ENCODE measurements at regions not wholly inside any gene's neighbourhood (a gene's known extent, or its start where the extent isn't known, plus 50 kb on each side); places are given as distances from the start of the nearest gene placed in this dataset.
A peak's percentile ranks its signal among the peaks of the same experiment; 100 is the strongest.

DNA sequence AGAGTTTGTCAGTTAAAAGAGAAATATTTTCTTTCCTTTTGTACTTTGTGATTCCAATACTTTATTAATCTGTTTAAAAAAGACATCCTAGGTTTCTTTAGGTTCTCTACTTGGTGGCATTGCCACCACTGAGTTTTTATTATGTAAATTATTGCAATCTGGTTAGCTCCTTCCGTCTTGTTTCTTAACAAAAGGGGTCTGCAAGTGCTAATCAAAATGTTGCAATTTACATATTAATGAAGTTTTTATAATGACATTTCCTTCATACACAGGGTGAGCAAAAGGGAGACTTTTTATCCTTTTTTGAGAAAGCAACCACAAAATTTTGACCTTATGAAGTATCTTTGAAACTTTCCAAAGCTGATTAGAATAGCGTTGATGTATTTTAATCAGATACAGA, 1307.3 kb downstream of the ROBO2 start:
- TF ChIP-seq, protein P1, sequence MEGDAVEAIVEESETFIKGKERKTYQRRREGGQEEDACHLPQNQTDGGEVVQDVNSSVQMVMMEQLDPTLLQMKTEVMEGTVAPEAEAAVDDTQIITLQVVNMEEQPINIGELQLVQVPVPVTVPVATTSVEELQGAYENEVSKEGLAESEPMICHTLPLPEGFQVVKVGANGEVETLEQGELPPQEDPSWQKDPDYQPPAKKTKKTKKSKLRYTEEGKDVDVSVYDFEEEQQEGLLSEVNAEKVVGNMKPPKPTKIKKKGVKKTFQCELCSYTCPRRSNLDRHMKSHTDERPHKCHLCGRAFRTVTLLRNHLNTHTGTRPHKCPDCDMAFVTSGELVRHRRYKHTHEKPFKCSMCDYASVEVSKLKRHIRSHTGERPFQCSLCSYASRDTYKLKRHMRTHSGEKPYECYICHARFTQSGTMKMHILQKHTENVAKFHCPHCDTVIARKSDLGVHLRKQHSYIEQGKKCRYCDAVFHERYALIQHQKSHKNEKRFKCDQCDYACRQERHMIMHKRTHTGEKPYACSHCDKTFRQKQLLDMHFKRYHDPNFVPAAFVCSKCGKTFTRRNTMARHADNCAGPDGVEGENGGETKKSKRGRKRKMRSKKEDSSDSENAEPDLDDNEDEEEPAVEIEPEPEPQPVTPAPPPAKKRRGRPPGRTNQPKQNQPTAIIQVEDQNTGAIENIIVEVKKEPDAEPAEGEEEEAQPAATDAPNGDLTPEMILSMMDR (IDR thresholded peaks at IDR 0.05; ENCODE audit: insufficient read depth, low read depth, low read length, missing control alignments) = no peak
- no peak overlapping the region for H3K4me3 ChIP-seq (ENCODE audit: low read length)
- no peak for DNase-seq (ENCODE audit: low read depth)

DNA sequence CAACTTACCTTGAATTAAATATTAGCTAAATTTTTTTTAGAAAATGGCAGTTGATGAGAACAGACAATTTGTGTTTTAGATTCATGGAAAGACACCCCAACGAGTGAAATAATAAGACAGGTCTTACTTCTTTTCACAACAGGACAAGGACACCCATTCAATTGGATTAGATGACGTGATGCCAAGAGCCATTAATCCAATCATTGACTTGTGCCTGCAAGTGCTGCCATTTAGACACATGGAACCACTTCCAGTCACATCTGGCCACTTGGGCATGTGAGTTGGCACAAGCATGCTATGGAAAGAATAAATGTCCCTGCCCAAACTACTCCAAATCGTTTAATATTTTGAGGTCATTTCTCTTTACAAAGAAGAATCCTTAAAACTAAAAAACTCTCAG, 1308.8 kb downstream of the ROBO2 start:
- DNase-seq (ENCODE audit: low read depth) = no peak
- TF ChIP-seq, protein P1 (IDR thresholded peaks at IDR 0.05; ENCODE audit: insufficient read depth, low read depth, low read length, missing control alignments) = no peak
- H3K4me3 ChIP-seq (ENCODE audit: low read length) = no peak overlapping the region

DNA sequence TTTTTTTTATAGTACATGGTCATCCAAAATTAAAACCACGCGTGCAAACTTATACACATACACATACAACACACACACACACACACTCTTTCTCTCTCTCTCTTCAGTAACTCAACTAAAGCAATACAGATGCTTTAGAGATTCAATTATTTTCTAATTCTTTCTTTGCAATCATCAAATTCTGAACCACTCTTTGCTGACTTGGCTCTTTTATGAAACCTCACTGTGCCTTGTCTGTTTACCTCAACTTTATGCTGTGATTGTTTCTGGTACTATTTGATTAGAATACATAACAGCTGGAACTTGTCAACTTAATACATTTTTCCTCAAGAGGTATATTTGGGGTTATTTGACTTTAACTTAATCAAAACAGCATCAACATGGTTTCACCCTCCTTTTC, 1309.7 kb downstream of the ROBO2 start:
- H3K4me3 ChIP-seq (ENCODE audit: low read length) = no peak overlapping the region
- TF ChIP-seq, protein P1 (IDR thresholded peaks at IDR 0.05; ENCODE audit: insufficient read depth, low read depth, low read length, missing control alignments) = no peak
- DNase-seq (ENCODE audit: low read depth) = no peak

DNA sequence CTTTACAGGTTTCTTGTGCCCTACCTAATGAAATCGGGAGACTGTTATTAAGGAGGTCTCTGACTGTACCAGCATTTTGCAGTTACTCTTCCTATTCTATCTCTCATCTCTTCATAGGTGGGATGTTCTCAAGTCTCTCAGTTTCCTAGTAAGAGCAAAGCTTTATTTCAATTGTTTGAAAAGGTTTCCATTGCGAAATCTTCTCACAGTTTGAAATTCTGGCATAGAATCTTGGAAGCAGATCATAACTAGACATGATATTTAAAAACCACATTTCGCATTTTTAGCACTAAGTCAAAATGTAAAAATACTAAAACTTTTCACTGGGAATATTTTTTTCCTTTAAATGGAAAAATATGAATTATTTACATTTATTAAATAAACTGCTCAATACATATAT, 1311.4 kb downstream of the ROBO2 start:
- TF ChIP-seq, protein P1 (IDR thresholded peaks at IDR 0.05; ENCODE audit: insufficient read depth, low read depth, low read length, missing control alignments) = no peak

DNA sequence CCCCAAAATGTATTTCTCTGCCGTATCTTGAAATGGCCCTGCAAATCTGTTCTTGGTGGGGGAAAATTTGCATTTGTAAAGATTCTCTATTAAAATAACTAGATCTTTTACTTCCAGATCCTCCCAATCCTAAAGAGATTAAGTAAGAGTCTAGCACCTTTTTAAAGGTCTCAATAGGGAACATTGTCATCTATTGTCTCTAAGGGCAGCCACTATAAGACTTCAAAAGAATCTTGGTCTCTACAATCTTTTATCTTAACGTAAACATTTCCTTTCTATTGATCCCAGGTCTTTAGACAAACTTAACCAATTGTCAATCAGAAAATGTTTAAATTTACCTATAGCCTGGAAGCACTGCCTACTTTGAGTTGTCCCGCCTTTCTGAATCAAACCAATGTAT, 1313.3 kb downstream of the ROBO2 start:
- no peak overlapping the region for H3K4me3 ChIP-seq (ENCODE audit: low read length)
- DNase-seq (ENCODE audit: low read depth) = no peak
- TF ChIP-seq, protein P1 (IDR thresholded peaks at IDR 0.05; ENCODE audit: insufficient read depth, low read depth, low read length, missing control alignments) = no peak

More for the DNA sequence above, 1311.4 kb downstream of the ROBO2 start:
- no peak overlapping the region for H3K4me3 ChIP-seq (ENCODE audit: low read length)
- DNase-seq (ENCODE audit: low read depth) = no peak

DNA sequence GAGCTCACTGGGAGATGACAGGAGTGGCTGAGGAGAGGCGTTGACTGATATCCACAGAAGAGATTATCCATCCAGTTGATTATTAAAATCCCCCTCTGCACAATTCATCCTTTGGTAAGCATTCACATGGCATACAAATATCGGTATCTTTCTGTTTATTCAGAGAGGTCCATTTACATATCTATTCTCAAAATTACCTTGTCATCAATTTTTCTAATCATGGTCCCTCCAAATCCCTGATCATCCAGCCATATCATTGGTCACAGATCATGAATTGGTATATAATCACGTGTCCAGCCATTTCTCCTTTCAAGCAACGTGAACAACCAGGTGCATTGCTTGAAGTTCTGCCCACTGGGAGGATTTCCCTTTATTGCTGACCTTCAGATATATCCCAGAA, 1321.0 kb downstream of the ROBO2 start:
- H3K4me3 ChIP-seq (ENCODE audit: low read length) = no peak overlapping the region
- DNase-seq (ENCODE audit: low read depth) = no peak
- TF ChIP-seq, protein P1 (IDR thresholded peaks at IDR 0.05; ENCODE audit: insufficient read depth, low read depth, low read length, missing control alignments) = no peak

DNA sequence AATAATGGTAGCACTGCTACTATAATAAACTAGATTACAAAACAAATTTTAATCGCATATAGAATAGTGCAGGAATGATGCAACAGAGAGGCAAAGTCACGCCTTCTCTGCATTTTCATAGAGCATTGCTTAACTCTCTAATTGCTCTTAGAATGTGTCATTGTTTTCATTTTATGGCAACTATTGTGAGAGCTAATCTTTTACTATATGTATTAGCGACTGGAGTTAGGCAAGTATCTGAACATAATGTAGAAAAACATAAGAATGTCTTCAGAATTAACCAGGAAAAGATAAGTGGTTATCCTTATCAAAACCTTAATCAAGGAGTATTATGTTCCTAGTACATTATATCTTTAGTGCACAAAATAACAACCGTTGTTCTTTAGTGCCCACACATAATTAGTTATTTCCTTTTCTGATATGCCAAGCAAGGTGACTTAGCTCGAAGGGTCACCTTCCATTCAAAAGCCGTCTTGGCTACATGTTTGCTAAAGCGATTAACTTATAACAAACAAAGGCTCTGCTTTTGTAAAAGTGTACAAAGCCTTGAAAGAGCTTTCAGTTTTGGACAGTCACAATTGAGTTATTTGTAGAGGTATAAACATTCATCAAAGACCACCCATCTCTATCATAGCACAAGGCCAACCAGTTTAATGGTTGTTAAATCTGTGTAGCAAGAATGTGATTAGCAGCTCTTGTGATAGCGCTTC, 1328.9 kb downstream of the ROBO2 start:
- peak; percentile 70 for DNase-seq (ENCODE audit: low read depth)
- H3K4me3 ChIP-seq (ENCODE audit: low read length) = no peak overlapping the region
- TF ChIP-seq, protein P1 (IDR thresholded peaks at IDR 0.05; ENCODE audit: insufficient read depth, low read depth, low read length, missing control alignments) = no peak
